ENCODE measurements at regions not wholly inside any gene's neighbourhood (a gene's known extent, or its start where the extent isn't known, plus 50 kb on each side); places are given as distances from the start of the nearest gene placed in this dataset.
"Not testable (repeated sequence)": the region's sequence is repeated elsewhere in the genome, so short reads cannot be mapped to it uniquely, and the experiment has no call there.

DNA sequence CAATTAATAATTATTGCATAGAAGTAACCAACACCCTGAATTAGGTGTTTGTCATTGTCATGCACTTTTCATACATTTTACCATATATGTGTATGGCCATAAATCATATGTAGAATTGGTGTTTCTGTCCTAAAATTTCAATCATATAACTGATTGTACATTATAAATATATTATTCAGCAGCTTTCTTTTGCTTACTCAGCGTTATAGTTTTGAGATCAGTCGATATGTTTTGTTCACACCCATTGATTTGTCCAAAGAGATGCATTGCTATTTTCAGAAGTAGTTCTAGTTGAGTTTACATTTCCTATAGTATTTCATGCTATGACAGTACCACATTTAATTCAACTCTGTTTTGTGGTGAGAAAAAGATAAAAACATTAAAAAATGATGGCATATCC lies 50.5 kb upstream of the PARP4 start:
- no peak for DNase-seq (ENCODE audit: low read depth in 3 of 3)

GRCh38 chr13:24563971-24564370 lies 51.4 kb upstream of the PARP4 start:
- DNase-seq (ENCODE audit: low read depth in 3 of 3): not testable (repeated sequence)

DNA sequence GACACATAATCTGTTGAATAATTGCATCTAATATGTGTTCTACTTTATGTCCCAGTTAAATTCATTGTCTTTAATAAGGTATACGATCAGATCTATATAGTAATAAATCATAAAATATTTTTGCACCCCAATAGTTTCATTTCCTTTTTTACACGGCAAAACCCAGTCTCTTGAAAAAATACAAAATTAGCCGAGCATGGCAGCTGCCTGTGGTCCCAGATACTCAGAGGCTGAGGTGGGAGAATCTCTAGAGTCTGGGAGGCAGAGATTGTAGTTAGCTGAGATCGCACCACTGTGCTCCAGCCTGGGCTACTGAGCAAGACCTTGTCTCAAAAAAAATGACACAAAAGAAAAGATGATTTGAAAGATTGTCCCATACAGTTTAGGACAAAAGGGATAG lies 52.3 kb upstream of the PARP4 start:
- DNase-seq (ENCODE audit: low read depth in 3 of 3): no peak

GRCh38 chr13:24567593-24567992 lies 55.0 kb upstream of the PARP4 start:
- not testable (repeated sequence) for DNase-seq (ENCODE audit: low read depth in 3 of 3)

- no peak for DNase-seq (ENCODE audit: low read depth in 3 of 3)
These were observed 62.3 kb upstream of the PARP4 start for GRCh38 chr13:24574847-24575246.

DNA sequence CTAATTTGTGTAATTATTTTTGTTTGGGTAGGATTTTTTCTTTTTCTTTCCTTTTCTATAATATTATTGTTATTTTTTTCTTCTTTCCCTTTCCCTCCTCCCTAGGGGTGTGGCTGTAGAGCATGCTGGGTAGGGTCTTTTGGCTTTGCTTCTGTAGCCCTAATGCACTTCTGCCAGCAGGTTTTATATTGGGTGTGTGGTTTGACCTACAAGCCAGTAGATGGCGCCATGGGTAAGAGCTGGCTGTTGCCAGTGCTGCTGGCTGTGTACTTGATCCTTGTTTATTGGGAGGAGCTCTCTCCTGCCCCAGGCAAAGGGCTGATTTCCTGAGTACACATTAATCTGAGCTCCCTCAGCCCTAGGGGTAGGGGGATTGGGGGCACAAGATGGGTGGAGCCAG lies 67.7 kb upstream of the PARP4 start:
- not testable (repeated sequence) for DNase-seq (ENCODE audit: low read depth in 3 of 3)

DNA sequence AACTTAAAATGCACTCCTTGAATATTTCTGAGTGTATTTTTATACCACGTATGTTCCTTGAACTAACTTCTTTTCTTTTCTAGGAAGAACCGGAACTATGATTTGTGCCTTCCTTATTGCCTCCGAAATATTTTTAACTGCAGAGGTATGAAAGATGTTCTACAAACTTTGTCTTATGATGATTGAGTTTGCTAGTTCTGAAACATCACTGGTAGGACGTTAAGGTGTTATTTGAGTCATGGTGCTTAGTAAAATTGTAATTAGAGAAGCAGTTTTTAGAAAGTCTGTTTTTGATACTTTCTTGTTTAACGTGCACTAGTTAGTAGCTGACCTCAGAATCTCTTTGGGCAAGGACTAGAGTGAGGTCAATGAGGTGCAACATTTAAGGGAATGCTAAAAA lies 69.0 kb upstream of the PARP4 start:
- DNase-seq (ENCODE audit: low read depth in 3 of 3): not testable (repeated sequence)

DNA sequence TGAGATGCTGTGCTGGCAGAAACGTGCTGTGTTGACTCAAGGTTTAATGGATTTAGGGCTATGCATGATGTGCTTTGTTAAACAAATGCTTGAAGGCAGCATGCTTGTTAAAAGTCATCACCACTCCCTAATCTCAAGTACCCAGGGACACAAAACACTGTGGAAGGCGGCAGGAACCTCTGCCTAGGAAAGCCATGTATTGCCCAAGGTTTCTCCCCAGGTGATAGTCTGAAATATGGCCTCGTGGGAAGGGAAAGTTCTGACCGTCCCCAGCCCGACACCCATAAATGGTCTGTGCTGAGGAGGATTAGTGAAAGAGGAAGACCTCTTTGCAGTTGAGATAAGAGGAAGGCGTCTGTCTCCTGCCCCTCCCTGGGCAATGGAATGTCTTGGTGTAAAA lies 79.1 kb upstream of the PARP4 start:
- not testable (repeated sequence) for DNase-seq (ENCODE audit: low read depth in 3 of 3)

DNA sequence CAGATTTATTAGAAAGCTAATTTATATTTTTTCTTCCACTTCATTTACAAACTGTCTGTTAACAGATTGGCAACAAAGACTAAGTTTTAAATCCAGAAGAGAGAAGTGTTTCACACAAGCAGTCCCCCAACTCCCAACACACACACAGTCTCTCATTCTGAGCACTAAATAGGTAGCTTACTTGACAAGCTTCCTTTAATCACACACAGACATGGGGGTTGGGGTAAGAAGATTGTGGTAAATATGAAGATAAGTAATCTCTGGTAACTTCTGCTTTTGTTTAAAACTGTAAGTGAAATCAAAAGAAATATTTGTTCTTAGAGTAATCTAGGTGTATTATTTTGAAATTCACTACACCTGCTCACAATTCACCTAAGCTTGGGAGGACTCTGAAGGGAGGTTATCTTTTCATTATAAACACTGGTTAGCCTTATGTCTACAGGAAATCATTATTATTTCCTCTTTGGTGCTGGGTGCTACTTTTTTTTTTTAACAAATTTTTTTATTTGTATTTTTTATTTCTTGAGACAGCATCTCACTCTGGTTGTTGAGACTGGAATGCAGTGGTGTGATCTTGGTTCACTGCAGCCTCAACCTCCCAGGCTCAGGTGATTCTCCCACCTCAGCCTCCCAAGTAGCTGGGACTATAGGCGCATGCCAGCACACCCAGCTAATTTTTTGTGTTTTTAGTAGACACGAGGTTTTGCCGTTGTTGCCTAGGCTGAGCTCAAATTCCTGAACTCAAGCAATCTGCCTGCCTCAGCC lies 82.1 kb upstream of the ATP12A start:
- not testable (repeated sequence) for DNase-seq (ENCODE audit: low read depth in 3 of 3)

GRCh38 chr13:24599019-24599791 lies 81.0 kb upstream of the ATP12A start:
- DNase-seq (ENCODE audit: low read depth in 3 of 3): not testable (repeated sequence)

DNA sequence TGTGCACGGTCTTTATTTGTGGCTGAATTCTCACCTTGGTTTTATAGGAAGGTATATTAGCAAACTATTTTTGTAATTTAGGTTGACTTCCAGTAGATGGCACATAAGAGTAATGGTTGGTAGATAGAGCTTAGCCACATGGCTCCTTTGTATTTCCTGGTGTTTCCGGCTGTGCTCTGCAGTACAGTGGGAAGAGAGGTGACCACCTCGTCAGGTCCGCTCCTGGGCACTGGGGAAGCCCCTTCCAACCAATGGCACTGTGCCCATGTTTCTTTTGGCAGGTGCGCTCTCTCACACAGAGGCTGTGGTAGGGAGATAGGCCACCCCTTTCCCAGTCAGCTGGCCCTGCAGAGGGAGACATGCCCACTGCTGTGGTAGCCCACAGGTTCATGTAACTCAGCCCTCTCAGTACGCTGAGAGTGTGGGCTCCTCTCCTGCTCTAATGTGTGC lies 74.3 kb upstream of the ATP12A start:
- DNase-seq (ENCODE audit: low read depth in 3 of 3): no peak

GRCh38 chr13:24606486-24607170 lies 73.6 kb upstream of the ATP12A start:
- DNase-seq (ENCODE audit: low read depth in 3 of 3): no peak

DNA sequence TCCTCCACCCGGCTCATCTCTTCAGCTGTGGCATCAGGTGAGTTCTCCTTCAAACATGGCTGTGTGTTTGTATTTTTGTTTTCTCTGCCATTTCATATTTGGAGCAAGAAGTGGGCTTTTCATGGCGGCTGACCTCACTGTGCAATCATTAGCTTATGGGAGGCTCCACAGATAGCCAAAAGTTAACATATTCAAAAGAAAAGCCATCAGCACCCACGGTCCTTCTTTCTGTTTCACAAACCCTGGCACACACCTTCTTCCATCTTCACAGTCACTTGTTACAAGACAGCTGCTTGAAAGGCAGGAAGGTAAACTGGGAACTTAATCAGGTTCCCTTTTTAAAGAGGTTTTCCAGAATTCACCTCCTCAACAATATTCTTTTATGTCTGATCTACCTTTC lies 69.3 kb upstream of the ATP12A start:
- DNase-seq (ENCODE audit: low read depth in 3 of 3): no peak

DNA sequence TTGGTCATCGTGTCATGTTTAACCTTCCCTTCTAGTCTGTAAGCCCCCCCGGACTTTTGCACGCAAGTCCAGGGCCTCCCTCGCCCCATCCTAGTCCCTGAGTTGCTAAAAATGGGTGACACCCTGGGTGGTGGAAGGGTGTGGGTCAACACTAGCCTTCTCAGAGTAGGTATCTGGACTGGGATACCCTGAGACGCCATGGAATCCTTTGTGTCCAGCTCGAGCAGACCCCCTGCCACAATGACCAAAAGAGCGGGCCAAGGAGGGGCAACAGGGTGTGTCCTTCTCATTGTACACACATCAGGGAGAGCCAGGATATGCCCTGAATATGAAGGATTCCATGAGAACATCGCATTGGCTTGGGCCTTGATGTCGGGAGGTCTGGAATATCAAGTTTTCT lies 67.5 kb upstream of the ATP12A start:
- no peak for DNase-seq (ENCODE audit: low read depth in 3 of 3)

DNA sequence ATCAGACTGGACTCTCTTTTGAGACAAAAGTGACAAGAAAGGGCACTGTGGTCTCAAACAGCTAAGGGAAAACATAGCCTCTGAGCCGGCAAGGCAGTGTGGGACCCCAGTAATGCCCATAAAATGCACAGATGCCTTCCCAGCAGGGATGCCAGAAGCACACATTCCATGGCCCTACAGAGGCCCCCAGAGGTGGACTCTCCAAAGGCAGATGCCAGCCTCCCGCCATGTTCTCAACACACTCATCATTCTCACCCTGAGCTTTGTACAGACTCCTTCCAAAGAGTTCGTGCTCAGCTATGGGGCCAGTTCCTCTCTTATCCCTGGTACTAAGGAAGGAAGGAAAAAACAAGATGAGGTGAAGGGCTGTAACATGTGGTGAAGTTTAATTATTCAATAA lies 67.1 kb upstream of the ATP12A start:
- DNase-seq (ENCODE audit: low read depth in 3 of 3): no peak

DNA sequence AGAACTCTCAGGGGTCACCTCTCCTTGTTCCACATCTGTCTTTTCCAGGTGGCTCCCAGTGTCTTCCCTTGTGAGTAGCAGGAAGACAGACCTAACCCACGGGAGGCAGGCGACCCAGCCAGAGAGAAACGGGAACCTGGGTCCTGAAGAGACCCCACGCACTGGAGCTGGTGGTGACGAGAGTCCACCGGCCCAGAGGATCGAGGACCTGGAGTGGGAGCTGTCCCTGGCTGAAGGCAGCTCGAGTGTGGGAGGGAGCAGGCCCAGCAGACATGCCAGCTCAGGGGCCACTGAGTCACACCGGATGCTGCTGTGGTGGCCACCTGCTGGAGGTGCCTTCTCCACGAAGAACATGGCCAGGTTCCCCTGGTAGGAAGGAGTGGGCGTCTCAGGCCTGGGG lies 66.5 kb upstream of the ATP12A start:
- no peak for DNase-seq (ENCODE audit: low read depth in 3 of 3)

DNA sequence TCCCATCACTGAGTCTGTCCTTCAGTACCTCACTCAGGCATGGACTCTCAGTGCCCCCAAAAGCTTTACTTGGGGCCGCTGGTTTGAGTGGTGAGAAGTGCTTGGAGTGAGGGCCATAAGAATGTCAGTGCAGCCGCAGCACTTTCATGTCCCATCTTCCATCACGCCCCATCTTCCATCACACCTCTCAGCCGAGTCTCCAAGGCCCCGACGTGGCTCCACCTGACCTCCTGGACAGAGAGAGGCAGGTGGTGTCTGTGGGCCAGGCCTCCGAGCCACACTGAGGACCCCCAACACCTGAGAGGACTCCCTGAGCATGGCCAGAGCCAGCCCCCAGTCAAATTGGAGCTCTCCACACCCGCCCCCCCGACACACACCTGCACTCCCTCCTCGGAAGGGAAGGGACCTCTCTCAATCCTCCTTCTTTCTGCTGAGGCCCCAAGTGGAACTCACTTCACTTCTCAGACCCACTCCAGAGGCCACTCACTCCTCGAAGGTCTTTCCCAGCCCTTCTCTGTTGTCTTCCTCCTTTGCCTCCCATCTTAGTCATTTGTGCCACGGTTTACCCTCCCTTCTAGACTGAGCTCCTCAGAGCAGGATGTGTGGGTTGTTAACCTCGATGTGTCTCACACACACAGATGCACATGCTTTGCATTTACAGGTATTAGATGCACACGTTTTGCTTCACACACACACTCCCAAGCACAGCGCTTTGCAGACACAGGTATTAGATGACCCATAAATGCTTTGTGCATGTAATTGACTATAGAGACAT lies 65.7 kb upstream of the ATP12A start:
- DNase-seq (ENCODE audit: low read depth in 3 of 3): no peak

- no peak for DNase-seq (ENCODE audit: low read depth in 3 of 3)
These were observed 65.1 kb upstream of the ATP12A start for GRCh38 chr13:24615114-24615513.

DNA sequence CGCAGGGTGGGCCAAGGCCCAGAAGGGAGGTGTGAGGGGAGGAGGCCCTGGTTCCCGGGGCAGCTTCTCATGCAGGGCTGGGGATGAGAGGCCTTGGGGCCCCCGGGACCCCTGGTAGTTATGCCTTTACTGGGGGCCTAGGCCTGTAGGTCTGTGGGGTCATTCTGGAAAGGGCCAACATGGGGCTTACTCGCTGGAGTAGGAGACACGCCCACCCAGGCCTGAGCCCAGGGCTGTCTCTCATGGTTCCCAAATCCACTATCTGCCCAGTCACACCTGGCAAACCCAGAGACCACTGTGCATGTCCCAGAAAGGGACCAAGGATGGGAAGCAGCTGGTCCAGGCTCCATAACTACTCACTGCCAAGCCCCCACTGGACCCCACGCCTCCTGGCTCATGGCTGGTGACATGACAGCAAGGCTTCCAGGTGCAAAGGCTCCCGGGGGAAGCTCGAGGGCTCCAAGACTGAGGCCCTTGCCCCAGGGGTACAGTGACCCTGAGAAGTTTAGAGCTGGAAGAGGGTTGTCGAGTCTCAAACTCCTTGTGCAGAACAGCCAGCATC lies 64.2 kb upstream of the ATP12A start:
- DNase-seq (ENCODE audit: low read depth in 3 of 3): no peak

GRCh38 chr13:24616514-24616913 lies 63.7 kb upstream of the ATP12A start:
- no peak for DNase-seq (ENCODE audit: low read depth in 3 of 3)

DNA sequence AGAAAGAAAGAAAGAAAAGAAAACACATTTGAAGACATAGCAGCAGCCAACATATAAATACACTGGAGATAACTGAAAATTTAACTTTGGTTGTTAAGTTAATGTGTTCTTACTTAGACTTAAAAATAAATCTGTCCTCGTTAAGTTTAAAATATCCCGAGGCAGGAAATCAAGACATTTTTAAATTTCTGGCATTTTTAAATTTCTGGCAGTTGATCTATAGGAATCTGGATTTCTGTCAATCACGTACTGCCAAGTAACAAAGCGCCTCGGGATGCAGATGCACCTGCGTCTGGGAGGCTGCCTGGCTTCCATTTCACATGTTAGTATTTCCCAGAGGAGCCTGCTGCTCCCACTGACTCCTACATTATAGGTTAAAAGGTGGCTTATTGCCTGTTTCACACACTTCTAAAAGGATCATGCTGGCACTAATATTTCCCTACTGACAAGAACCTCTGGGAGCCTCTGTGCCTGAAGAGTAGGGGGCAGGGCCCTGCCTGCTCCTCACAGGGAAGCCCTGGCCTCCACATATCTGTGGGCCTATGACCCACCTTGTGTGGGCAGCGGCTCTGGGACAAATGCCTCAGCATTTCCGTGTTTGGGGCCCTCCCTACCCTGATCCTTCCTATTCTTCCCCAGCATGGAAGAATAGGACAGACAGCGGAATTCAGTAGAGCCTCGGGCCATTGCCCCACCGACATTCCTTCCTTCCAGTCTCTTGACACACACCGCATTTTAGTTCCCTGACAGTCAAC lies 62.8 kb upstream of the ATP12A start:
- no peak for DNase-seq (ENCODE audit: low read depth in 3 of 3)
